Erythroblast (primary cell): ENCODE measurements at regions not wholly inside any gene's neighbourhood (a gene's known extent, or its start where the extent isn't known, plus 50 kb on each side); places are given as distances from the start of the nearest gene placed in this dataset.

Experiments used
- GATA1 ChIP-seq: IDR thresholded peaks from 2 replicates; pipeline ENCODE4 v1.6.1; 2011; ENCODE audit warnings: low read depth, mild to moderate bottlenecking, control low read depth, low read length, moderate library complexity
- POLR2A ChIP-seq: IDR thresholded peaks from 2 replicates; pipeline ENCODE4 v1.6.1; 2011; ENCODE audit warnings: mild to moderate bottlenecking, low read length

GRCh38 chr17:15892244-15892643, 52.7 kb upstream of the ADORA2B start:
- TF ChIP-seq POLR2A (no peak), GATA1 (no peak)
